Gastroesophageal sphincter (tissue), 4 donors: ENCODE measurements at regions not wholly inside any gene's neighbourhood (a gene's known extent, or its start where the extent isn't known, plus 50 kb on each side); places are given as distances from the start of the nearest gene placed in this dataset.

Experiments used
- ATAC-seq: fragments of 150-250 bp; one replicate; pipeline ENCODE4 v1.9.1; 2016; ENCODE audit warnings: mild to moderate bottlenecking, moderate library complexity
- H3K27ac ChIP-seq, 4 donors: fragments of 200-600 bp; sonication (generic) in 3 of 4; 1 replicate in 3 of 4; 2 replicates in 1 of 4; pipeline ENCODE4 v1.5.1; 2016 to 2019
- H3K27me3 ChIP-seq: fragments of 200-600 bp; sonication (generic); one replicate; pipeline ENCODE4 v1.5.1; 2019
- H3K36me3 ChIP-seq, 2 donors: fragments of 200-600 bp; sonication (generic); one replicate each; pipeline ENCODE4 v1.5.1; 2019; ENCODE audit warnings: control low read depth in 1 of 2
- H3K4me1 ChIP-seq, 3 donors: fragments of 200-600 bp; sonication (generic); 1 replicate in 2 of 3; 2 replicates in 1 of 3; pipeline ENCODE4 v1.5.1; 2016 to 2019; ENCODE audit warnings: control low read depth in 2 of 3
- H3K4me3 ChIP-seq, 2 donors: fragments of 200-600 bp; sonication (generic); one replicate each; pipeline ENCODE4 v1.5.1; 2019; ENCODE audit warnings: mild to moderate bottlenecking in 1 of 2, moderate library complexity in 1 of 2
- H3K9me3 ChIP-seq, 3 donors: fragments of 200-600 bp; sonication (generic); one replicate each; pipeline ENCODE4 v1.5.1; 2017 to 2019; ENCODE audit warnings: control low read depth in 2 of 3
- CTCF ChIP-seq, 4 experiments: fragments of 200-600 bp in 2 of 4; fragments of 450-650 bp in 2 of 4; sonication (generic) in 1 of 4; IDR thresholded peaks; one replicate each; pipeline ENCODE4 v1.5.1; 2017 to 2019; ENCODE audit warnings: antibody characterized with exemption in 4 of 4, mild to moderate bottlenecking in 2 of 4, moderate library complexity in 2 of 4
- EP300 ChIP-seq: sonication (generic); formaldehyde crosslinking; IDR thresholded peaks from one replicate; pipeline ENCODE4 v1.6.1; 2017; ENCODE audit warnings: antibody characterized with exemption, mild to moderate bottlenecking
- POLR2A ChIP-seq, 2 donors: fragments of 450-650 bp; IDR thresholded peaks; one replicate each; pipeline ENCODE4 v1.6.1; 2017; ENCODE audit warnings: antibody characterized with exemption in 2 of 2, mild to moderate bottlenecking in 2 of 2, moderate library complexity in 1 of 2
- POLR2AphosphoS5 ChIP-seq: sonication (generic); formaldehyde crosslinking; IDR thresholded peaks from one replicate; pipeline ENCODE4 v1.6.1; 2017; ENCODE audit warnings: antibody characterized with exemption
- WGBS, 2 donors: methylation state at CpG; one replicate each; pipeline ENCODE4 v1.1.5; 2018; ENCODE audit warnings: low coverage in 1 of 2; 5-methylcytosine and 5-hydroxymethylcytosine counted together

- TF ChIP-seq POLR2A (IDR thresholded peaks at IDR 0.05) (no peak), CTCF (IDR thresholded peaks at IDR 0.05) (no peak), EP300 (no peak), POLR2AphosphoS5 (no peak)
- no peak for ATAC-seq
- Histone ChIP-seq H3K27ac (peak overlapping the region in 1 of 4 donors; percentile 70), H3K4me1 (peaks cover 0 to 21% (median 0%) of the 10 kb centered on the region in 3 donors), H3K36me3 (no peaks in the 10 kb centered on the region), H3K4me3 (peak overlapping the region; percentile 31 to 48), H3K9me3 (peaks cover 0 to 6% (median 0%) of the 10 kb centered on the region in 3 donors), H3K27me3 (peaks cover 98% of the 10 kb centered on the region)
- WGBS, 2 donors = 1% methylated on average over 9 of the region's 9 CpGs
These were observed 114.3 kb upstream of the BTN3A2 start for GRCh38 chr6:26250698-26251044.

- 0 to 1% methylated on average over 7 to 17 of the region's 32 CpGs for WGBS, 2 donors
- TF ChIP-seq POLR2AphosphoS5 (no peak), EP300 (no peak), CTCF (IDR thresholded peaks at IDR 0.05) (no peak), POLR2A (IDR thresholded peaks at IDR 0.05) (peak; percentile 27 to 46)
- no peaks in the 10 kb centered on the region for H3K36me3 ChIP-seq
- peak overlapping the region in 3 of 4 donors; percentile 28 to 52 (median 48) for H3K27ac ChIP-seq
- H3K4me1 ChIP-seq = peaks cover 0 to 21% (median 0%) of the 10 kb centered on the region in 3 donors
- H3K9me3 ChIP-seq = peaks cover 0 to 6% (median 0%) of the 10 kb centered on the region in 3 donors
- ATAC-seq = no peak
- H3K4me3 ChIP-seq = peak overlapping the region; percentile 31 to 48
- peaks cover 99% of the 10 kb centered on the region for H3K27me3 ChIP-seq
These were observed 113.5 kb upstream of the BTN3A2 start for GRCh38 chr6:26251354-26252076.

- peak overlapping the region; percentile 31 to 48 for H3K4me3 ChIP-seq
- TF ChIP-seq CTCF (IDR thresholded peaks at IDR 0.05) (no peak), POLR2A (IDR thresholded peaks at IDR 0.05) (no peak), POLR2AphosphoS5 (no peak), EP300 (no peak)
- ATAC-seq = no peak
- H3K27ac ChIP-seq = peak overlapping the region in 2 of 4 donors; percentile 28 to 52
- WGBS, 2 donors = 18 to 24% methylated on average over 3 to 5 of the region's 5 CpGs
- peaks cover 0 to 6% (median 0%) of the 10 kb centered on the region in 3 donors for H3K9me3 ChIP-seq
- no peaks in the 10 kb centered on the region for H3K36me3 ChIP-seq
- peaks cover 99% of the 10 kb centered on the region for H3K27me3 ChIP-seq
- peaks cover 0 to 21% (median 0%) of the 10 kb centered on the region in 3 donors for H3K4me1 ChIP-seq
These were observed 112.9 kb upstream of the BTN3A2 start for GRCh38 chr6:26252077-26252472.

GRCh38 chr6:26254724-26255123, 110.3 kb upstream of the BTN3A2 start:
- Histone ChIP-seq H3K9me3 (peaks cover 0 to 6% (median 0%) of the 10 kb centered on the region in 3 donors), H3K36me3 (no peaks in the 10 kb centered on the region), H3K27ac (no peak overlapping the region), H3K4me3 (no peak overlapping the region), H3K27me3 (peaks cover 98% of the 10 kb centered on the region), H3K4me1 (peaks cover 0 to 20% (median 0%) of the 10 kb centered on the region in 3 donors)
- ATAC-seq = no peak
- TF ChIP-seq EP300 (no peak), POLR2AphosphoS5 (no peak), POLR2A (IDR thresholded peaks at IDR 0.05) (no peak), CTCF (IDR thresholded peaks at IDR 0.05) (no peak)
- 84 to 91% methylated on average over 3 to 4 of the region's 4 CpGs for WGBS, 2 donors

GRCh38 chr6:26257272-26257671, 107.7 kb upstream of the BTN3A2 start:
- Histone ChIP-seq H3K27me3 (peaks cover 90% of the 10 kb centered on the region), H3K4me1 (no peaks in the 10 kb centered on the region), H3K4me3 (no peak overlapping the region), H3K27ac (no peak overlapping the region), H3K36me3 (no peaks in the 10 kb centered on the region), H3K9me3 (no peaks in the 10 kb centered on the region)
- WGBS, 2 donors = 63 to 65% methylated on average over 5 of the region's 7 CpGs
- no peak for ATAC-seq
- TF ChIP-seq POLR2A (IDR thresholded peaks at IDR 0.05) = no peak
